ENCODE measurements at regions not wholly inside any gene's neighbourhood (a gene's known extent, or its start where the extent isn't known, plus 50 kb on each side); places are given as distances from the start of the nearest gene placed in this dataset.
"Not testable (repeated sequence)": the region's sequence is repeated elsewhere in the genome, so short reads cannot be mapped to it uniquely, and the experiment has no call there.

DNA sequence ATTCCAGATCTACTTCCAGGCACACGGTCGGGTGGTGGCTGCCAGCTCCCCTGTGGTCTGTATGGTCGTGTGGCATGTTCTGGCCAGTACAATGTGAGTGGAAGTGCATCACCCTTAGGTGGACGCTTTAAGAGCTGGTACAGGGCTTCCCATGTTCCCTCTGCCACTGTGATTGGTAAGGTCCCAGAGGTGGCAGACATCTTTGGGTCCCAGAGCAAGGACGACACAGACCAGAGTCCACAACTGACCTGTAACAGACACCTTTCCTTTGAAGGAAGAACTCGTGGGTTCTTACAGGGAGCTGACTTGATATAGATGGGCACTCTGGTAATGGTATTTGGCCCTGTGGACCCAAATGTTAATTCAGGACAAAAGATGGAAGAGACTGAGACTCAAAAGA is 90.0 kb upstream of the GDNF start:
- Mint-ChIP-seq H3K36me3 (ENCODE audit: low read depth) (no peaks in the 10 kb centered on the region), H3K4me1 (ENCODE audit: low read depth) (no peaks in the 10 kb centered on the region), H3K27me3 (peaks cover 19% of the 10 kb centered on the region), H3K9me3 (peaks cover 4% of the 10 kb centered on the region), H3K27ac (no peak overlapping the region), H3K4me3 (no peak overlapping the region)
- Histone ChIP-seq H3K27ac (ENCODE audit: low read depth in 1 of 2, low read length in 2 of 2) (no peak overlapping the region), H3K27me3 (ENCODE audit: control insufficient read depth in 1 of 2, insufficient read depth in 2 of 2, low read length in 2 of 2) (peaks cover 0 to 3% of the 10 kb centered on the region in 2 experiments), H3K36me3 (ENCODE audit: insufficient read depth, low read length) (no peaks in the 10 kb centered on the region), H3K9me3 (ENCODE audit: control insufficient read depth in 1 of 2, insufficient read depth in 1 of 2, low read length in 2 of 2) (peaks cover 0 to 6% of the 10 kb centered on the region in 2 experiments), H3K4me1 (ENCODE audit: insufficient read depth, low read length) (no peaks in the 10 kb centered on the region), H3K4me3 (ENCODE audit: low read length) (no peak overlapping the region)
- ChIA-PET CTCF (no interaction called here), POLR2A (no interaction called here)
- no peak for TF ChIP-seq CTCF (IDR thresholded peaks at IDR 0.05)
- ATAC-seq (ENCODE audit: poor library complexity) (no peak), DNase-seq (no peak)
- intact Hi-C loops (cut with DNase I, micrococcal nuclease): no loop called here

DNA sequence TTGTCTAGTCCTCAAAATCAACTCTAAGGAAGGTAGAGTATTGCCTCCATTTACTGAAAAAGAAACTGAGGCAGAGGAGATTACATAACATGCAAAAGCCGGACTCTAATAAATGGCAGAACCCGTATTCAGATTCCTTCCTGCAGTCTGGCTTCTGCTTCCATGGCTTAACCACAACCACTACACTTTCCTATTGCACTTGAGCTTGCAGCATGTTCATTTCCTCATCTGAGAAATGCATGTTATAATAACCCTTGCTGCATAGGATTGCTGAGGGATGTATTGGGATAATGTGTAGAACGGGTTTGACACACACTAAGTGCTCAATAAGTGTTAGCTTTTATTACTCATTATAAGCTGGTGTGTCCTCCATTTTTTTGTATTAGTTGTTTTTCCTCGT is 87.9 kb upstream of the GDNF start:
- H3K9me3 ChIP-seq (ENCODE audit: control insufficient read depth in 1 of 2, insufficient read depth in 1 of 2, low read length in 2 of 2); H3K4me3 ChIP-seq (ENCODE audit: low read length); H3K4me1 Mint-ChIP-seq (ENCODE audit: low read depth); intact Hi-C loops (cut with DNase I, micrococcal nuclease); H3K27ac Mint-ChIP-seq; POLR2A ChIA-PET; H3K27me3 ChIP-seq (ENCODE audit: control insufficient read depth in 1 of 2, insufficient read depth in 2 of 2, low read length in 2 of 2); H3K4me3 Mint-ChIP-seq; H3K36me3 Mint-ChIP-seq (ENCODE audit: low read depth); H3K4me1 ChIP-seq (ENCODE audit: insufficient read depth, low read length); H3K27ac ChIP-seq (ENCODE audit: low read depth in 1 of 2, low read length in 2 of 2); ATAC-seq (ENCODE audit: poor library complexity); DNase-seq; H3K9me3 Mint-ChIP-seq; H3K36me3 ChIP-seq (ENCODE audit: insufficient read depth, low read length); CTCF ChIA-PET: not testable (repeated sequence)
- peaks cover 19% of the 10 kb centered on the region for H3K27me3 Mint-ChIP-seq

DNA sequence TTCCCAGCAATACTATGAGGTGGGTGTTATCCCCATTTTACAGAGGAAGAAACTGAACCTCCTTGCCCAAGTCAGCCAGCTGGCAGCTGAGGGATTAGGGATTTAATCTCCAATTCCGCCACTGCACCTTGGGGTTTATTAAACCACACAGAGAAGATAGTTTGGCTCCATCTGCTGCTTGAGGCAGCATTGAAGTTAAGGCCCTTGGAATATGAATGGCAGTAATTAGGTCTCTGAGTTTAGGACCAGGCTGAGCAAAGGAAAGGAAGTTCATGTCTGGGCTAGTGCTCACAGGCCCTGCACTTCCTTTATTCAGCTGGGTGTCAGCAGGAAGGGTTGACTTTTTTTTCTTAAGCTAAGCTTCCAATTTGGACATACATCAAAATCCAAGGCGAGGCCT is 86.9 kb upstream of the GDNF start:
- POLR2A ChIA-PET: no interaction called here

More for the DNA sequence above, 86.9 kb upstream of the GDNF start:
- H3K36me3 Mint-ChIP-seq (ENCODE audit: low read depth): no peaks in the 10 kb centered on the region
- no peaks in the 10 kb centered on the region for H3K36me3 ChIP-seq (ENCODE audit: insufficient read depth, low read length)
- CTCF ChIA-PET: no interaction called here
- H3K4me1 ChIP-seq (ENCODE audit: insufficient read depth, low read length): no peaks in the 10 kb centered on the region
- H3K4me3 ChIP-seq (ENCODE audit: low read length): no peak overlapping the region
- peaks cover 0 to 4% of the 10 kb centered on the region in 2 experiments for H3K27me3 ChIP-seq (ENCODE audit: control insufficient read depth in 1 of 2, insufficient read depth in 2 of 2, low read length in 2 of 2)
- H3K4me1 Mint-ChIP-seq (ENCODE audit: low read depth): no peaks in the 10 kb centered on the region
- H3K27ac ChIP-seq (ENCODE audit: low read depth in 1 of 2, low read length in 2 of 2): no peak overlapping the region
- DNase-seq: no peak
- H3K27ac Mint-ChIP-seq: no peak overlapping the region
- H3K27me3 Mint-ChIP-seq: peaks cover 19% of the 10 kb centered on the region
- TF ChIP-seq CTCF (IDR thresholded peaks at IDR 0.05): no peak
- H3K4me3 Mint-ChIP-seq: no peak overlapping the region
- peaks cover 2% of the 10 kb centered on the region for H3K9me3 Mint-ChIP-seq
- peaks cover 0 to 6% of the 10 kb centered on the region in 2 experiments for H3K9me3 ChIP-seq (ENCODE audit: control insufficient read depth in 1 of 2, insufficient read depth in 1 of 2, low read length in 2 of 2)
- no peak for ATAC-seq (ENCODE audit: poor library complexity)
- intact Hi-C loops (cut with DNase I, micrococcal nuclease): no loop called here

Measured in CD4-positive, alpha-beta T cell (primary cell).